GM23338 (cell line): ENCODE measurements at regions not wholly inside any gene's neighbourhood (a gene's known extent, or its start where the extent isn't known, plus 50 kb on each side); places are given as distances from the start of the nearest gene placed in this dataset.
A peak's percentile ranks its signal among the peaks of the same experiment; 100 is the strongest.

Source experiments
- ATAC-seq: fragments of 200-7000 bp; cut with Tn5 transposase; 3 replicates; pipeline ENCODE4 v1.9.1; 2020
- DNase-seq: peaks from one replicate; pipeline ENCODE4 v3.0.0-alpha.2; 2015; ENCODE audit warnings: low spot score
- H2AFZ ChIP-seq: fragments of 200-600 bp; sonication (generic); 2 replicates; pipeline ENCODE4 v1.8.0; 2016; ENCODE audit warnings: antibody characterized with exemption, mild to moderate bottlenecking, moderate library complexity
- H3F3A ChIP-seq: fragments of 200-600 bp; sonication (generic); replicated peaks from 2 replicates; pipeline ENCODE4 v1.8.0; 2017; ENCODE audit warnings: antibody characterized with exemption, mixed run types, low read depth
- H3K27ac ChIP-seq: fragments of 200-600 bp; sonication (generic); 2 replicates; pipeline ENCODE4 v1.6.1; 2016; ENCODE audit warnings: low read depth
- H3K27me3 ChIP-seq: fragments of 200-600 bp; sonication (generic); 2 replicates; pipeline ENCODE4 v1.8.0; 2016; ENCODE audit warnings: mild to moderate bottlenecking, mixed run types, moderate library complexity; ENCODE audit not compliant: insufficient read depth
- H3K36me3 ChIP-seq: fragments of 200-600 bp; sonication (generic); 2 replicates; pipeline ENCODE4 v1.8.0; 2016; ENCODE audit warnings: mild to moderate bottlenecking; ENCODE audit not compliant: insufficient read depth
- H3K4me1 ChIP-seq: fragments of 200-600 bp; sonication (generic); 2 replicates; pipeline ENCODE4 v1.8.0; 2016; ENCODE audit warnings: mild to moderate bottlenecking, moderate library complexity; ENCODE audit not compliant: insufficient read depth
- H3K4me2 ChIP-seq: fragments of 200-600 bp; sonication (generic); 2 replicates; pipeline ENCODE4 v1.7.1; 2017; ENCODE audit warnings: mixed run types
- H3K4me3 ChIP-seq: fragments of 200-600 bp; sonication (generic); 2 replicates; pipeline ENCODE4 v1.6.1; 2016; ENCODE audit warnings: mixed run types
- H3K79me2 ChIP-seq: fragments of 200-600 bp; sonication (generic); replicated peaks from 2 replicates; pipeline ENCODE4 v1.8.0; 2017; ENCODE audit warnings: mild to moderate bottlenecking; ENCODE audit not compliant: insufficient read depth
- H3K9me2 ChIP-seq: fragments of 200-600 bp; sonication (generic); 2 replicates; pipeline ENCODE4 v1.8.0; 2017; ENCODE audit not compliant: insufficient read depth
- H4K20me1 ChIP-seq: fragments of 200-600 bp; sonication (generic); replicated peaks from 2 replicates; pipeline ENCODE4 v1.8.0; 2017; ENCODE audit warnings: mild to moderate bottlenecking; ENCODE audit not compliant: insufficient read depth
- H3K27ac Mint-ChIP-seq: 2 replicates; pipeline ENCODE4 v1.8.0; 2020; ENCODE audit warnings: inconsistent platforms, mild to moderate bottlenecking, moderate library complexity, mixed read lengths
- H3K27me3 Mint-ChIP-seq: 3 replicates; pipeline ENCODE4 v1.8.0; 2022; ENCODE audit warnings: low read depth, mild to moderate bottlenecking, moderate library complexity, mixed read lengths, inconsistent platforms; ENCODE audit not compliant: insufficient read depth, poor library complexity
- H3K36me3 Mint-ChIP-seq: 3 replicates; pipeline ENCODE4 v1.8.0; 2021; ENCODE audit warnings: low read depth, mild to moderate bottlenecking, inconsistent platforms, moderate library complexity, mixed read lengths
- H3K4me1 Mint-ChIP-seq: 3 replicates; pipeline ENCODE4 v1.8.0; 2020; ENCODE audit warnings: mild to moderate bottlenecking, inconsistent platforms, mixed read lengths
- H3K4me3 Mint-ChIP-seq: 3 replicates; pipeline ENCODE4 v1.8.0; 2021; ENCODE audit warnings: moderate library complexity, mild to moderate bottlenecking, inconsistent platforms, mixed read lengths
- H3K9me3 Mint-ChIP-seq: 3 replicates; pipeline ENCODE4 v1.8.0; 2020; ENCODE audit warnings: moderate library complexity, mild to moderate bottlenecking, inconsistent platforms, mixed read lengths
- CREB1 ChIP-seq: fragments of 250-450 bp; sonication (Bioruptor Pico); IDR thresholded peaks from 2 replicates; pipeline ENCODE4 v1.5.0; 2020; ENCODE audit warnings: low read depth, mild to moderate bottlenecking, moderate library complexity
- JUNB ChIP-seq: IDR thresholded peaks from one replicate; pipeline ENCODE4 v1.6.1; 2016; ENCODE audit warnings: antibody characterized with exemption; ENCODE audit not compliant: unreplicated experiment
- NANOG ChIP-seq: IDR thresholded peaks from 2 replicates; pipeline ENCODE4 v1.6.1; 2016; ENCODE audit warnings: antibody characterized with exemption, borderline replicate concordance
- POLR2AphosphoS5 ChIP-seq: IDR thresholded peaks from 2 replicates; pipeline ENCODE4 v1.6.1; 2016; ENCODE audit warnings: antibody characterized with exemption, low read depth
- STAT1 ChIP-seq: IDR thresholded peaks from one replicate; pipeline ENCODE4 v1.6.1; 2016; ENCODE audit warnings: antibody characterized with exemption; ENCODE audit not compliant: unreplicated experiment
- ZNF114 ChIP-seq: fragments of 250-450 bp; sonication (Bioruptor Pico); IDR thresholded peaks from 2 replicates; pipeline ENCODE4 v1.5.0; 2020; ENCODE audit warnings: mild to moderate bottlenecking, moderate library complexity
- TF ChIP-seq, protein P1 (sequence below): fragments of 250-450 bp; sonication (Bioruptor Pico); IDR thresholded peaks from 2 replicates; pipeline ENCODE4 v1.5.0; 2020; ENCODE audit warnings: mild to moderate bottlenecking, moderate library complexity

GRCh38 chr4:126603210-126603609 lies 1029.5 kb upstream of the INTU start:
- no peaks in the 10 kb centered on the region for H3K9me3 Mint-ChIP-seq
- Histone ChIP-seq H3K79me2 (no peaks in the 10 kb centered on the region), H3K9me2 (no peaks in the 10 kb centered on the region), H4K20me1 (no peaks in the 10 kb centered on the region), H3F3A (no peaks in the 10 kb centered on the region), H3K4me1 (peaks cover 11% of the 10 kb centered on the region), H2AFZ (0 out of 2 replicates have a peak overlapping the region, but pooled peaks have one; percentile 60), H3K4me3 (no peak overlapping the region), H3K36me3 (no peaks in the 10 kb centered on the region), H3K27ac (no peak overlapping the region), H3K27me3 (no peaks in the 10 kb centered on the region), H3K4me2 (no peak overlapping the region)
- peak overlapping the region; percentile 77; the same call in 1 of the 2 replicates for H3K27ac Mint-ChIP-seq
- peaks cover 3% of the 10 kb centered on the region for H3K27me3 Mint-ChIP-seq
- TF ChIP-seq, protein P1, sequence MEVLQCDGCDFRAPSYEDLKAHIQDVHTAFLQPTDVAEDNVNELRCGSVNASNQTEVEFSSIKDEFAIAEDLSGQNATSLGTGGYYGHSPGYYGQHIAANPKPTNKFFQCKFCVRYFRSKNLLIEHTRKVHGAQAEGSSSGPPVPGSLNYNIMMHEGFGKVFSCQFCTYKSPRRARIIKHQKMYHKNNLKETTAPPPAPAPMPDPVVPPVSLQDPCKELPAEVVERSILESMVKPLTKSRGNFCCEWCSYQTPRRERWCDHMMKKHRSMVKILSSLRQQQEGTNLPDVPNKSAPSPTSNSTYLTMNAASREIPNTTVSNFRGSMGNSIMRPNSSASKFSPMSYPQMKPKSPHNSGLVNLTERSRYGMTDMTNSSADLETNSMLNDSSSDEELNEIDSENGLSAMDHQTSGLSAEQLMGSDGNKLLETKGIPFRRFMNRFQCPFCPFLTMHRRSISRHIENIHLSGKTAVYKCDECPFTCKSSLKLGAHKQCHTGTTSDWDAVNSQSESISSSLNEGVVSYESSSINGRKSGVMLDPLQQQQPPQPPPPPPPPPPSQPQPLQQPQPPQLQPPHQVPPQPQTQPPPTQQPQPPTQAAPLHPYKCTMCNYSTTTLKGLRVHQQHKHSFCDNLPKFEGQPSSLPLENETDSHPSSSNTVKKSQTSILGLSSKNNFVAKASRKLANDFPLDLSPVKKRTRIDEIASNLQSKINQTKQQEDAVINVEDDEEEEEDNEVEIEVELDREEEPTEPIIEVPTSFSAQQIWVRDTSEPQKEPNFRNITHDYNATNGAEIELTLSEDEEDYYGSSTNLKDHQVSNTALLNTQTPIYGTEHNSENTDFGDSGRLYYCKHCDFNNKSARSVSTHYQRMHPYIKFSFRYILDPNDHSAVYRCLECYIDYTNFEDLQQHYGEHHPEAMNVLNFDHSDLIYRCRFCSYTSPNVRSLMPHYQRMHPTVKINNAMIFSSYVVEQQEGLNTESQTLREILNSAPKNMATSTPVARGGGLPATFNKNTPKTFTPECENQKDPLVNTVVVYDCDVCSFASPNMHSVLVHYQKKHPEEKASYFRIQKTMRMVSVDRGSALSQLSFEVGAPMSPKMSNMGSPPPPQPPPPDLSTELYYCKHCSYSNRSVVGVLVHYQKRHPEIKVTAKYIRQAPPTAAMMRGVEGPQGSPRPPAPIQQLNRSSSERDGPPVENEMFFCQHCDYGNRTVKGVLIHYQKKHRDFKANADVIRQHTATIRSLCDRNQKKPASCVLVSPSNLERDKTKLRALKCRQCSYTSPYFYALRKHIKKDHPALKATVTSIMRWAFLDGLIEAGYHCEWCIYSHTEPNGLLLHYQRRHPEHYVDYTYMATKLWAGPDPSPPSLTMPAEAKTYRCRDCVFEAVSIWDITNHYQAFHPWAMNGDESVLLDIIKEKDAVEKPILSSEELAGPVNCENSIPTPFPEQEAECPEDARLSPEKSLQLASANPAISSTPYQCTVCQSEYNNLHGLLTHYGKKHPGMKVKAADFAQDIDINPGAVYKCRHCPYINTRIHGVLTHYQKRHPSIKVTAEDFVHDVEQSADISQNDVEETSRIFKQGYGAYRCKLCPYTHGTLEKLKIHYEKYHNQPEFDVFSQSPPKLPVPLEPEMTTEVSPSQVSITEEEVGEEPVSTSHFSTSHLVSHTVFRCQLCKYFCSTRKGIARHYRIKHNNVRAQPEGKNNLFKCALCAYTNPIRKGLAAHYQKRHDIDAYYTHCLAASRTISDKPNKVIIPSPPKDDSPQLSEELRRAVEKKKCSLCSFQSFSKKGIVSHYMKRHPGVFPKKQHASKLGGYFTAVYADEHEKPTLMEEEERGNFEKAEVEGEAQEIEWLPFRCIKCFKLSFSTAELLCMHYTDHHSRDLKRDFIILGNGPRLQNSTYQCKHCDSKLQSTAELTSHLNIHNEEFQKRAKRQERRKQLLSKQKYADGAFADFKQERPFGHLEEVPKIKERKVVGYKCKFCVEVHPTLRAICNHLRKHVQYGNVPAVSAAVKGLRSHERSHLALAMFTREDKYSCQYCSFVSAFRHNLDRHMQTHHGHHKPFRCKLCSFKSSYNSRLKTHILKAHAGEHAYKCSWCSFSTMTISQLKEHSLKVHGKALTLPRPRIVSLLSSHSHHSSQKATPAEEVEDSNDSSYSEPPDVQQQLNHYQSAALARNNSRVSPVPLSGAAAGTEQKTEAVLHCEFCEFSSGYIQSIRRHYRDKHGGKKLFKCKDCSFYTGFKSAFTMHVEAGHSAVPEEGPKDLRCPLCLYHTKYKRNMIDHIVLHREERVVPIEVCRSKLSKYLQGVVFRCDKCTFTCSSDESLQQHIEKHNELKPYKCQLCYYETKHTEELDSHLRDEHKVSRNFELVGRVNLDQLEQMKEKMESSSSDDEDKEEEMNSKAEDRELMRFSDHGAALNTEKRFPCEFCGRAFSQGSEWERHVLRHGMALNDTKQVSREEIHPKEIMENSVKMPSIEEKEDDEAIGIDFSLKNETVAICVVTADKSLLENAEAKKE (CRISPR knock-in tag): no peak
- TF ChIP-seq JUNB (no peak), NANOG (no peak)
- H3K36me3 Mint-ChIP-seq: no peaks in the 10 kb centered on the region
- ATAC-seq (peak; percentile 55), DNase-seq (no peak)
- H3K4me3 Mint-ChIP-seq: no peak overlapping the region
- H3K4me1 Mint-ChIP-seq: peaks cover 9% of the 10 kb centered on the region; the same call in 2 of the 3 replicates

GRCh38 chr4:126603825-126604224 lies 1028.9 kb upstream of the INTU start:
- no peaks in the 10 kb centered on the region for H3K27me3 ChIP-seq
- H3K36me3 Mint-ChIP-seq: no peaks in the 10 kb centered on the region
- no peaks in the 10 kb centered on the region for H3K9me3 Mint-ChIP-seq
- no peaks in the 10 kb centered on the region for H4K20me1 ChIP-seq
- H3K27ac ChIP-seq: no peak overlapping the region
- no peaks in the 10 kb centered on the region for H3F3A ChIP-seq
- no peaks in the 10 kb centered on the region for H3K36me3 ChIP-seq
- DNase-seq (peak; percentile 9), ATAC-seq (peak; percentile 83)
- H3K27me3 Mint-ChIP-seq: peaks cover 3% of the 10 kb centered on the region
- H3K4me1 Mint-ChIP-seq: peaks cover 9% of the 10 kb centered on the region; the same call in 2 of the 3 replicates
- H3K4me3 Mint-ChIP-seq: no peak overlapping the region
- no peak overlapping the region for H3K4me2 ChIP-seq
- no peak overlapping the region for H3K4me3 ChIP-seq
- no peak overlapping the region for H2AFZ ChIP-seq
- H3K9me2 ChIP-seq: no peaks in the 10 kb centered on the region
- H3K27ac Mint-ChIP-seq: no peak overlapping the region
- H3K4me1 ChIP-seq: peaks cover 11% of the 10 kb centered on the region
- no peaks in the 10 kb centered on the region for H3K79me2 ChIP-seq
- no peak for TF ChIP-seq CREB1 (CRISPR knock-in tag)
- TF ChIP-seq, protein P1 (CRISPR knock-in tag): no peak
- no peak for TF ChIP-seq STAT1
- TF ChIP-seq NANOG: no peak
- no peak for TF ChIP-seq POLR2AphosphoS5
- no peak for TF ChIP-seq JUNB
- no peak for TF ChIP-seq ZNF114 (CRISPR knock-in tag)
